CD14-positive monocyte (primary cell): ENCODE measurements at regions not wholly inside any gene's neighbourhood (a gene's known extent, or its start where the extent isn't known, plus 50 kb on each side); places are given as distances from the start of the nearest gene placed in this dataset.

Source experiments
- DNase-seq, 3 donors: peaks; one replicate each; pipeline ENCODE4 v3.0.0-alpha.2; 2011 to 2022
- H2AFZ ChIP-seq: 2 replicates; pipeline ENCODE4 v1.6.0; 2012; ENCODE audit warnings: mild to moderate bottlenecking, low read depth, low read length, inconsistent platforms; ENCODE audit not compliant: insufficient read depth, poor library complexity, severe bottlenecking
- H3K27ac ChIP-seq, 2 donors: 1 replicate in 1 of 2; 2 replicates in 1 of 2; pipeline ENCODE4 v1.5.1; 2012 to 2013; ENCODE audit warnings: low read length in 2 of 2, control low read depth in 1 of 2, inconsistent platforms in 1 of 2, low read depth in 1 of 2, mild to moderate bottlenecking in 1 of 2
- H3K27me3 ChIP-seq, 2 donors: one replicate each; pipeline versions ENCODE4 v1.6.0 to v1.6.1; 2011 to 2013; ENCODE audit warnings: low read length in 2 of 2; ENCODE audit not compliant: control insufficient read depth in 2 of 2, insufficient read depth in 2 of 2
- H3K36me3 ChIP-seq, 2 donors: replicated peaks in 1 of 2; 1 replicate in 1 of 2; 2 replicates in 1 of 2; pipeline versions ENCODE4 v1.5.1 to v1.6.1; 2012 to 2013; ENCODE audit warnings: low read length in 2 of 2, control low read depth in 1 of 2, inconsistent platforms in 1 of 2, mild to moderate bottlenecking in 1 of 2; ENCODE audit not compliant: insufficient read depth in 2 of 2, control insufficient read depth in 1 of 2
- H3K4me1 ChIP-seq, 2 donors: 1 replicate in 1 of 2; 2 replicates in 1 of 2; pipeline versions ENCODE4 v1.5.1 to v1.6.1; 2012 to 2013; ENCODE audit warnings: low read length in 2 of 2, control low read depth in 1 of 2, inconsistent platforms in 1 of 2, mild to moderate bottlenecking in 1 of 2, moderate library complexity in 1 of 2; ENCODE audit not compliant: insufficient read depth in 2 of 2, control insufficient read depth in 1 of 2
- H3K4me2 ChIP-seq: replicated peaks from 2 replicates; pipeline ENCODE3; 2012; ENCODE audit warnings: low read length, moderate library complexity, mild to moderate bottlenecking; ENCODE audit not compliant: poor library complexity, severe bottlenecking; ENCODE audit errors: extremely low read depth
- H3K4me3 ChIP-seq, 3 experiments: fragments of 200-600 bp in 1 of 3; sonication (generic) in 1 of 3; replicated peaks in 1 of 3; 1 replicate in 2 of 3; 2 replicates in 1 of 3; pipeline ENCODE4 v1.5.1; 2011 to 2013; ENCODE audit warnings: low read length in 3 of 3, mild to moderate bottlenecking in 3 of 3, control low read depth in 2 of 3, low read depth in 2 of 3, inconsistent platforms in 1 of 3, moderate library complexity in 1 of 3
- H3K79me2 ChIP-seq: 2 replicates; pipeline ENCODE4 v1.6.0; 2012; ENCODE audit warnings: mild to moderate bottlenecking, control low read depth, inconsistent platforms, low read length, moderate library complexity; ENCODE audit not compliant: insufficient read depth
- H3K9ac ChIP-seq: 2 replicates; pipeline ENCODE4 v1.6.0; 2017; ENCODE audit warnings: low read length, mild to moderate bottlenecking; ENCODE audit not compliant: insufficient read depth, poor library complexity, severe bottlenecking
- H3K9me3 ChIP-seq, 2 donors: replicated peaks in 1 of 2; 1 replicate in 1 of 2; 2 replicates in 1 of 2; pipeline versions ENCODE4 v1.5.1 to v1.6.1; 2012 to 2013; ENCODE audit warnings: low read length in 2 of 2, control low read depth in 1 of 2; ENCODE audit not compliant: control insufficient read depth in 1 of 2, insufficient read depth in 1 of 2
- H4K20me1 ChIP-seq: 2 replicates; pipeline ENCODE4 v1.6.0; 2012; ENCODE audit warnings: mild to moderate bottlenecking, low read length, control low read depth, moderate library complexity; ENCODE audit not compliant: insufficient read depth
- H3K27ac Mint-ChIP-seq, 7 donors: one replicate each; pipeline ENCODE4 v1.8.0; 2020; ENCODE audit warnings: mild to moderate bottlenecking in 7 of 7, mixed read lengths in 7 of 7, moderate library complexity in 6 of 7, inconsistent platforms in 2 of 7
- H3K27me3 Mint-ChIP-seq, 3 donors: one replicate each; pipeline ENCODE4 v1.8.0; 2021 to 2022; ENCODE audit warnings: low read depth in 3 of 3, mild to moderate bottlenecking in 3 of 3, mixed read lengths in 3 of 3, moderate library complexity in 3 of 3, inconsistent platforms in 1 of 3
- H3K36me3 Mint-ChIP-seq, 2 donors: one replicate each; pipeline ENCODE4 v1.8.0; 2020; ENCODE audit warnings: mixed read lengths in 2 of 2, inconsistent platforms in 1 of 2, mild to moderate bottlenecking in 1 of 2
- H3K4me1 Mint-ChIP-seq: one replicate; pipeline ENCODE4 v1.8.0; 2020; ENCODE audit warnings: mild to moderate bottlenecking, mixed read lengths
- H3K4me3 Mint-ChIP-seq, 2 donors: one replicate each; pipeline ENCODE4 v1.8.0; 2020; ENCODE audit warnings: mild to moderate bottlenecking in 2 of 2, mixed read lengths in 2 of 2, moderate library complexity in 1 of 2
- H3K9me3 Mint-ChIP-seq, 7 donors: one replicate each; pipeline ENCODE4 v1.8.0; 2020 to 2022; ENCODE audit warnings: mixed read lengths in 7 of 7, mild to moderate bottlenecking in 6 of 7, moderate library complexity in 6 of 7, inconsistent platforms in 2 of 7
- WGBS: methylation state at CpG from one replicate; pipeline ENCODE4 v1.1.5; 2013; ENCODE audit warnings: missing lambda C conversion rate; ENCODE audit not compliant: insufficient coverage; 5-methylcytosine and 5-hydroxymethylcytosine counted together
- intact Hi-C, 2 donors: fragments of 100-400 bp; cut with micrococcal nuclease; formaldehyde crosslinking; loops; one replicate each; pipeline versions ENCODE4 v1.15.0 to v1.15.1; 2023
- TF ChIP-seq, protein P1 (sequence below): fragments of 200-600 bp; IDR thresholded peaks from one replicate; pipeline ENCODE4 v1.8.0; 2022; ENCODE audit warnings: antibody characterized with exemption, mild to moderate bottlenecking

DNA sequence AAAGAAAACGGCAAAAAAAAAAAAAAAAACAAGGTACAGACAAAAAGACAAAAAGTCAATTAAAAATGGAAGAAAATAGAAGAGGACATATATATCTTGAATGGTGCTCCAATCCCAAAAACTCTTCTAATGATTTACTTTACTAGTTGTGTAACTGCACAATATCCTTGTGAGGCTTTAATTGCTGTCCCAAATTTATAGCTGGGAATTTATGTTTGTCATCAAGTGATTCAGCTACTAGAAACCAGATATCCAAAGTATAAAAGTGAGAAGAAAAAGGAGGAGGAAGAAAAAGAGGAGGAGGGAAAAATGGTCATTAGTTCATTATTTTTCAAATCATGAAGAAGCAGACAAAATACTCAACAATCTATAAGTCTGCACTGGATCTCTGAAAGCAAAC, 150.8 kb upstream of the ARPP21 start:
- no peaks in the 10 kb centered on the region for H3K4me1 Mint-ChIP-seq
- H3K9me3 Mint-ChIP-seq = peaks cover 0 to 4% (median 2%) of the 10 kb centered on the region in 7 donors
- no peak overlapping the region for H3K9ac ChIP-seq
- no CpG with 5 or more reads among the region's 1 CpG for WGBS
- H3K4me3 Mint-ChIP-seq = no peak overlapping the region
- H3K4me2 ChIP-seq = no peak overlapping the region
- no peaks in the 10 kb centered on the region for H3K27me3 ChIP-seq
- H3K4me1 ChIP-seq = no peaks in the 10 kb centered on the region
- no peak overlapping the region for H3K27ac ChIP-seq
- H3K27ac Mint-ChIP-seq = no peak overlapping the region
- H3K4me3 ChIP-seq = no peak overlapping the region
- H3K36me3 ChIP-seq = no peaks in the 10 kb centered on the region
- intact Hi-C loops = no loop called here
- H3K36me3 Mint-ChIP-seq = no peaks in the 10 kb centered on the region
- DNase-seq = no peak
- H4K20me1 ChIP-seq = no peaks in the 10 kb centered on the region
- no peak overlapping the region for H2AFZ ChIP-seq
- H3K9me3 ChIP-seq = no peaks in the 10 kb centered on the region
- TF ChIP-seq, protein P1, sequence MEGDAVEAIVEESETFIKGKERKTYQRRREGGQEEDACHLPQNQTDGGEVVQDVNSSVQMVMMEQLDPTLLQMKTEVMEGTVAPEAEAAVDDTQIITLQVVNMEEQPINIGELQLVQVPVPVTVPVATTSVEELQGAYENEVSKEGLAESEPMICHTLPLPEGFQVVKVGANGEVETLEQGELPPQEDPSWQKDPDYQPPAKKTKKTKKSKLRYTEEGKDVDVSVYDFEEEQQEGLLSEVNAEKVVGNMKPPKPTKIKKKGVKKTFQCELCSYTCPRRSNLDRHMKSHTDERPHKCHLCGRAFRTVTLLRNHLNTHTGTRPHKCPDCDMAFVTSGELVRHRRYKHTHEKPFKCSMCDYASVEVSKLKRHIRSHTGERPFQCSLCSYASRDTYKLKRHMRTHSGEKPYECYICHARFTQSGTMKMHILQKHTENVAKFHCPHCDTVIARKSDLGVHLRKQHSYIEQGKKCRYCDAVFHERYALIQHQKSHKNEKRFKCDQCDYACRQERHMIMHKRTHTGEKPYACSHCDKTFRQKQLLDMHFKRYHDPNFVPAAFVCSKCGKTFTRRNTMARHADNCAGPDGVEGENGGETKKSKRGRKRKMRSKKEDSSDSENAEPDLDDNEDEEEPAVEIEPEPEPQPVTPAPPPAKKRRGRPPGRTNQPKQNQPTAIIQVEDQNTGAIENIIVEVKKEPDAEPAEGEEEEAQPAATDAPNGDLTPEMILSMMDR = no peak
- H3K27me3 Mint-ChIP-seq = no peaks in the 10 kb centered on the region
- H3K79me2 ChIP-seq = no peaks in the 10 kb centered on the region

DNA sequence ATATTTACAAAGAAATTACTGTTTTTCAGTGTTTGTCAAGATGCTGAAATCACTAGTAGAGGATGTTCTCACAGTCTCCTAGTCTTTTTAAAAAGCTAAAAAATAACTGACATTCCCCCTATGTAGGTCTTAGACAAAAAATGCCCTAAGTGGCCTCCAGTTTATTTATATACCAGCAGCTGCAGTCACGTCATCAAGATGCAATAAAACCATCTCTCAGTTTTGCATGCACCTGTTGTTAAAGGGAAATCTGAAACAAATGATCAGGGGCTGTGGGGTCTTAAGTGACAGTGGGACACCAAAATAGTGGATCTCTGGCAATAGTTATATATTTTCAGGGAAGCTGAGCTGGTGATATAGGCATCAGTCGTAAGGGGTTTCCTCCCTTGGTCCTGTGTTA, 146.5 kb upstream of the ARPP21 start:
- Mint-ChIP-seq H3K36me3 (no peaks in the 10 kb centered on the region), H3K27ac (no peak overlapping the region), H3K4me1 (no peaks in the 10 kb centered on the region), H3K9me3 (peaks cover 0 to 4% (median 0%) of the 10 kb centered on the region in 7 donors), H3K27me3 (no peaks in the 10 kb centered on the region), H3K4me3 (no peak overlapping the region)
- intact Hi-C loops = no loop called here
- H3K4me2 ChIP-seq = no peak overlapping the region
- H3K36me3 ChIP-seq = no peaks in the 10 kb centered on the region
- TF ChIP-seq, protein P1 = no peak
- H3K27me3 ChIP-seq = no peaks in the 10 kb centered on the region
- H3K4me1 ChIP-seq = no peaks in the 10 kb centered on the region
- H3K27ac ChIP-seq = no peak overlapping the region
- H3K9me3 ChIP-seq = no peaks in the 10 kb centered on the region
- WGBS = no CpG with 5 or more reads among the region's 2 CpGs
- H3K4me3 ChIP-seq = no peak overlapping the region
- H3K9ac ChIP-seq = no peak overlapping the region
- H4K20me1 ChIP-seq = no peaks in the 10 kb centered on the region
- H3K79me2 ChIP-seq = no peaks in the 10 kb centered on the region
- H2AFZ ChIP-seq = no peak overlapping the region
- no peak for DNase-seq
